GM12891 (cell line): ENCODE measurements at regions not wholly inside any gene's neighbourhood (a gene's known extent, or its start where the extent isn't known, plus 50 kb on each side); places are given as distances from the start of the nearest gene placed in this dataset.
"Not testable (repeated sequence)": the region's sequence is repeated elsewhere in the genome, so short reads cannot be mapped to it uniquely, and the experiment has no call there.

Experiments used
- DNase-seq: peaks from one replicate; pipeline ENCODE4 v3.0.0; 2011; ENCODE audit warnings: low spot score; ENCODE audit not compliant: insufficient read length
- FAIRE-seq: peaks from 2 replicates; lab custom pipeline; 2011; peaks lifted over from hg19 to GRCh38; lab: Jason Lieb, UNC
- PAX5 ChIP-seq: IDR thresholded peaks from 2 replicates; pipeline ENCODE4 v1.6.1; 2011; ENCODE audit warnings: low read length, moderate library complexity, mild to moderate bottlenecking; ENCODE audit not compliant: insufficient read depth, severe bottlenecking
- POLR2A ChIP-seq: IDR thresholded peaks from 2 replicates; pipeline ENCODE4 v1.6.1; 2011; ENCODE audit warnings: low read depth, low read length, control low read depth
- POLR2AphosphoS5 ChIP-seq: IDR thresholded peaks from 2 replicates; pipeline ENCODE4 v1.6.1; 2011; ENCODE audit warnings: low read depth, low read length, control low read depth
- POU2F2 ChIP-seq: IDR thresholded peaks from 2 replicates; pipeline ENCODE4 v1.6.1; 2011; ENCODE audit warnings: low read depth, mild to moderate bottlenecking, control low read depth, low read length, moderate library complexity
- SPI1 ChIP-seq: IDR thresholded peaks from 2 replicates; pipeline ENCODE4 v1.6.1; 2011; ENCODE audit warnings: low read depth, low read length, control low read depth
- TAF1 ChIP-seq: IDR thresholded peaks from 2 replicates; pipeline ENCODE4 v1.6.1; 2011; ENCODE audit warnings: low read depth, low read length, control low read depth

DNA sequence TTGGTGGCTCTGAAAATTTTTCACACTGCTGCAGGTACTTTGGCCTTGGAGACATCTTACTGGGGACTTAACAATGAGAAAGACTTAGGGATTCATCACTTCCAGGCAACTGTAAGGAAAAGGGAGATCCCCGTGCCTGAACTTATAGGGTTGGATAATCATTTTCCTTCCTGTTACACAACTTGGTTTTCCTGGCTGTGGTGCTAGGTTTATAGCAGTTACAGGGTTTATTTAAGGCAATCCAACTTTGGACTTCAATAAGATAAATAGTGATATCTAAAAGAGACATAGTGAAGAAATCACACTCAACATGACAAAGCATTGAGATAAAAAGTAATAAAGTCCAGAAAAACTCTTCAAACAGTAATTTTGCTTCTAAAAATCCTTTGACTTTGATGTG is 70.2 kb upstream of the RAPH1 start:
- FAIRE-seq (no peak), DNase-seq (no peak)
- TF ChIP-seq POU2F2, result no peak
- no peak for TF ChIP-seq POLR2AphosphoS5
- TF ChIP-seq SPI1, result no peak
- TF ChIP-seq PAX5, result no peak
- TF ChIP-seq POLR2A, result no peak
- TF ChIP-seq TAF1, result no peak

DNA sequence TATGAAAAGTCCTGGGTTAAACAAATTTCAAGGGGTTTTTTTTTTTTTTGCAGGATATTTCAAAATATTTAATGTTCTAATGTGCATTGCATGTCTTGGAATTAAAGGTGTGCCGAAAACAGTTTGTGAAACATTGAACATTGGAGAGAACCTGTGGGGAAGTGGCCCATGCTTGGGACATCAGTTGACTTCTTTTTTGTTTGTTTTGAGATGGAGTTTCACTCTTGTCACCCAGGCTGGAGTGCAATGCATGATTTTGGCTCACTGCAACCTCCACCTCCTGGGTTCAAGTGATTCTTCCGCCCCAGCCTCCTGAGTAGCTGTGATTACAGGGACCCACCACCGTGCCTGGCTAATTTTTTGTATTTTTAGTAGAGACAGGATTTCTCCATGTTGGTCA is 71.0 kb upstream of the RAPH1 start:
- DNase-seq (no peak), FAIRE-seq (no peak)
- TF ChIP-seq PAX5 (no peak), POU2F2 (no peak), POLR2AphosphoS5 (no peak), SPI1 (no peak), TAF1 (no peak)

DNA sequence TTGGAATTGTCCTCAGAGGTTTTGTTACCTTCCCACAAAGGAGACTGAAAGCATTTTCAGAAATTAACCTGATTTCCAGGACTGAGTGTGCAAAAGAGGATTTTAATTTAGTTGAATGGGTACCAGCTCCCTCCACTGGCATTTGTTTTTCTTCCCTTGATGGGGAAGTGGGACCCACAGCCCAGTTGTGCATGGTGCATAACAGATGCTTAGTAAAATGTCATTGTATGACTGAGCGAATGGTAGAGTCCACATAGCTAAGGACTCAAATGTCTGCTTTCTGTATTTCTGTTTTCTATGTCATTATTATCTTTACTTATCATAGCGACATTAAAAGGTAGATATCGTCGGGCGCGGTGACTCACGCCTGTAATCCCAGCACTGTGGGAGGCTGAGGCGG is 75.5 kb upstream of the RAPH1 start:
- DNase-seq (no peak), FAIRE-seq (no peak)
- no peak for TF ChIP-seq POLR2A

DNA sequence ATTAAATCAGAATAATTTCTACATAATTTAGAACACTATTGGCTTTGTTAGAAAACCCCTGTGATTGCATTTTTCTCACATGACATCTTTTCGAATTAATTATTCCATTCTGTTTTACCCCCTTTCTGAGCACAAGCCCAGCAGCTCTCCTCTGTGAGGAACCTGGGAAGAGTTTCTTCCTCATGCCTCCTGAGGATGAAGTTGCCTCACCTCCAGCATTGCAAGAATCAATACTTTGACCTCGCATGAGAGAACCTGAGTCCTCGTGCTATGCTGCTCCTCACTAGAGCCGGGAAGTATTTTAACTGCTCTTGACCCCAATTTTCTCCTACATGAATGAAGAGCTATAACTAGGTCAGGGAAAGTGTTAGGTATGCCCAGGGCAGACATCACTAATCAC is 77.1 kb upstream of the RAPH1 start:
- TF ChIP-seq POU2F2 (no peak), PAX5 (no peak), POLR2A (no peak), POLR2AphosphoS5 (no peak), SPI1 (no peak), TAF1 (no peak)
- FAIRE-seq, result no peak

DNA sequence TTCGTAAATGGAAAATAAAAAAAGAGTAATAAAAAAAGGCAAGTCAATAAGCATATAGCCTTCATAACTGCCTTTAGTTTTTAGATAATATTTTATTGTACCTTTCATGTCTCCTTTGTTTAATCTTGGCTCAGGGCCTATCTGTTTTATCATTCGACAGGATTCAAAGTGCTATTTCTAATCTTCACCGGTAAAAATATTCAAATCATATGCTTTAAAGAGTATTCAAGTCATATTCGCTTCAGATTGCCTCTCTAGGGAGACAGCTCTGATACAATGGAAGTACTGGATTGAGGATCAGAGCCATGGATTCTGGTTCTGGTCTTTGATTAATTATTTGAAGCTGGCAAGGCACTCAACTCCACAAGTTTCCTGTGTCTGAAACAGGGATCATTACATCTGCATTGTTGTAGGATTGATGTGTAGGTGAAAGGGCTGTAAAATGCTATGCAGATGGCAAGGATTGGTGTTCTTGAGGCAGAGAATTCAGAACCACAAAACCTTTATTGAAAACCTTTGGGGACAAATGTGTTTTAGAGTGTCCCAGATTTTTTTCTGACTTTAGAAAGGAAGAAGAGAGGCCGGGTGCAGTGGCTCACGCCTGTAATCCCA is 84.3 kb upstream of the RAPH1 start:
- FAIRE-seq (no peak), DNase-seq (no peak)
- TF ChIP-seq SPI1 (no peak), POLR2AphosphoS5 (no peak), TAF1 (no peak), POLR2A (no peak), PAX5 (no peak), POU2F2 (no peak)

More for the DNA sequence above, 77.1 kb upstream of the RAPH1 start:
- DNase-seq, result no peak

DNA sequence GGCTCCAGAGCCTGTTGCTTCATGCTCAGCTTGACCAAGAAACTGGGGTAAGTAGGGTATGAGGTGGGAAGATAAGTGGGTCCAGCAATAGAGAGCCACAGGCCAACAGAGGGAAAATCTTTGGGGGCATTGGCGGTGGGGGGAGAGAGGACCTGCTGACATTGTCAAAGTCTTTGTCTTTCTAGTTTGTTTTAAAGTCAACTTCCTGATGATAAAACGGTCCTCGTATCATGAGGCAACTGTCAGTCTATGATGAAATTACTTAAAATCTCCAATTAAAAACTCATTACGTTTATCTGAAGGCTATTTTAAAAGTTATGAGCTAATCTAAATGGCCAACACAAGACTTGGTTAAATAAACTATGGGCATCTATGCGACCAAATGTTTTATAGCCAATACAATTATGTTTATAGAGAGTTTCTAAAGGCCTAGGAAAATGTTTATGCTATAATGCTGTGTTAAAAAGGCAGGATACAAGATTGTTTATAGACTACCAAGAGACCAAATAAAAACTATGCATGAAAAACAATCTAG is 84.4 kb upstream of the CD28 start:
- no peak for TF ChIP-seq SPI1
- TF ChIP-seq PAX5, result no peak
- TF ChIP-seq POLR2A, result no peak
- no peak for TF ChIP-seq TAF1
- TF ChIP-seq POU2F2, result no peak
- TF ChIP-seq POLR2AphosphoS5, result no peak
- no peak for FAIRE-seq
- DNase-seq, result no peak

DNA sequence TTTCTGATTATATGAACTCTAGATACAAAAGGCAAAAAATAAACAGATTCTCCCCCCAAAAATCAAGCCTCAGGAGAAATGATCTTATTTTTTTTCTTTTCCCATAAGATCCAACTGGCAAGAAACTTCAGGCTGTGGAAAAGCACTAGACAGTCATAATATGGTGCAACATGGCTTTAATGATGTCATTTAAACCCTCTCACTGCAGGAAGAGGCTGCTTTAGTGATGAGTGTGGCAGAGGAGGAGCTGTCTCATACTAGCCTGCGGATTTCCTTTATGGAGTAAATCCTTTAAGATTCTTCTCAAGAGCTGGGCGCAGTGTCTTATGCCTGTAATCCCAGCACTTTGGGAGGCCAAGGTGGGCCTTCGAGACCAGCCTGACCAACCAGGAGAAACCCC is 83.3 kb upstream of the CD28 start:
- no peak for TF ChIP-seq SPI1
- no peak for TF ChIP-seq TAF1
- no peak for TF ChIP-seq POU2F2
- no peak for TF ChIP-seq POLR2AphosphoS5
- no peak for TF ChIP-seq POLR2A
- TF ChIP-seq PAX5, result no peak
- no peak for FAIRE-seq
- DNase-seq, result no peak

DNA sequence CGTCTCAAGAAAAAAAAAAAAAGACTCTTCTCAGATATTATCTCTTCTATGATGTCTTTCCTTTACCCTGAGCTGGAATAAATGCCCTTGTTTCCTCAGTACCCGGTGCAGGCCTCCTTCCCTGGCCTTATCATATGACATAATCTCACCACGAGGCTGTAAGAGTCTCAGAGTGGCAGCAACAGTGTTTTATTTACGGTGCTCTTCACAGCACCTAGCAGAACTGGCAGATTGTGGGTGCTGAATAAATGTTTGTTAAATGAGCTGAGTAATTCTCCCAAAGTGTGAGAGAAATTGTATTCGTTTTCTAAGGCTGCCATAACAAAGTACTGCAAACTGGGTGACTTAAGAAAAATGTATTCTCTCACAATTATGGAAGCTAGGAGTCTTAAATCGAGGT is 82.8 kb upstream of the CD28 start:
- DNase-seq, result no peak
- no peak for FAIRE-seq
- TF ChIP-seq POU2F2 (no peak), SPI1 (no peak), POLR2AphosphoS5 (no peak), TAF1 (no peak), POLR2A (no peak), PAX5 (no peak)

DNA sequence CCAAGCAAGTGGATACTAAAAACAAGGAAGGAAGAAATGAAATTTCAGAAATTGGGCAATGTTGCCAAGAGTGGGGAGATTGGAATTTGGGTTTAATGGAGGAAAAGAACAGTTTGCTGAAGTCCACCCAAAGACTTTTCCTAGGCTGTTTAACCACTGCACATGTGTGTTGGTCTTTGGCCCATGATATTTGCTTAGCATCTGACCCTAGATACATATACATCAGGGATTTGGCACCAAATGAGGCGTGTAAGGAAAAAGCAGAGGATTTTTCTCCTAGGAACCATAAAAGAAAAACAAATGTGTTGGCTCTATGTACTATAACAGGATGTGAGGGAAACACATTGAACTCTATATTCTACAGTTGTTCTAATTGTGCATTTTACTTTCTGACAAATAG is 80.7 kb upstream of the CD28 start:
- DNase-seq, result no peak
- FAIRE-seq, result no peak
- no peak for TF ChIP-seq POLR2A
- no peak for TF ChIP-seq POLR2AphosphoS5
- no peak for TF ChIP-seq PAX5
- TF ChIP-seq POU2F2, result no peak
- no peak for TF ChIP-seq SPI1
- no peak for TF ChIP-seq TAF1

DNA sequence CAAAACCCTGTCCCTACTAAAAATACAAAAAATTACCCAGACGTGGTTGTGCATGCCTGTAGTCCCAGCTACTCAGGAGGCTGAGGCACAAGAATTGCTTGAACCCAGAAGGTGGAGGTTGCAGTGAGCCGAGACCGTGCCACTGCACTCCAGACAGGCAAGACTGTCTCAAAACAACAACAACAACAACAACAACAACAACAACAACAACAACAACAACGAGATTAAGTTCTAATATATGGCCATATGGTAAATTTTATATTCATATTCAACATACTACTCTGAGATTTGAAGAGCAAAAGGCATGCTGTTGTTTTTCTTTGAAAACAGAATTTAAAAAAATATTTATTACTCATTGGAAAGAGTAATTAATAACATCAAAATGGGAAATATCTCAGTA is 80.2 kb upstream of the CD28 start:
- not testable (repeated sequence) for DNase-seq

More for the DNA sequence above, 80.2 kb upstream of the CD28 start:
- not testable (repeated sequence) for FAIRE-seq
